ENCODE measurements at regions not wholly inside any gene's neighbourhood (a gene's known extent, or its start where the extent isn't known, plus 50 kb on each side); places are given as distances from the start of the nearest gene placed in this dataset.

GRCh38 chr6:6439778-6440177 lies 119.3 kb upstream of the F13A1 start:
- TF ChIP-seq POLR2A (IDR thresholded peaks at IDR 0.05; ENCODE audit: low read depth, low read length) (no peak), POLR2AphosphoS5 (IDR thresholded peaks at IDR 0.05; ENCODE audit: low read depth, low read length) (no peak), TAF1 (IDR thresholded peaks at IDR 0.05; ENCODE audit: borderline replicate concordance, low read depth, low read length) (no peak)
